GM19035 (cell line): ENCODE measurements at regions not wholly inside any gene's neighbourhood (a gene's known extent, or its start where the extent isn't known, plus 50 kb on each side); places are given as distances from the start of the nearest gene placed in this dataset.

ENCODE experiments used
- ATAC-seq: cut with Tn5 transposase; IDR thresholded peaks from one replicate; pipeline ENCODE4 v1.9.1; 2021; ENCODE audit not compliant: unreplicated experiment

GRCh38 chr4:1543561-1543960, 137.3 kb upstream of the NKX1-1 start:
- ATAC-seq = no peak

- no peak for ATAC-seq
Measured at GRCh38 chr4:1542516-1543320, 136.5 kb upstream of the NKX1-1 start.

GRCh38 chr4:1542226-1542490, 135.9 kb upstream of the NKX1-1 start:
- no peak for ATAC-seq

GRCh38 chr4:1541449-1542225, 135.4 kb upstream of the NKX1-1 start:
- ATAC-seq = no peak

GRCh38 chr4:1540601-1541375, 134.5 kb upstream of the NKX1-1 start:
- ATAC-seq = no peak

GRCh38 chr4:1539859-1540600, 133.8 kb upstream of the NKX1-1 start:
- ATAC-seq = no peak

- no peak for ATAC-seq
Measured at GRCh38 chr4:1538941-1539772, 132.9 kb upstream of the NKX1-1 start.

- no peak for ATAC-seq
Measured at GRCh38 chr4:1538096-1538410, 131.8 kb upstream of the NKX1-1 start.

GRCh38 chr4:1537410-1538095, 131.3 kb upstream of the NKX1-1 start:
- no peak for ATAC-seq

GRCh38 chr4:1536579-1537409, 130.6 kb upstream of the NKX1-1 start:
- no peak for ATAC-seq

- ATAC-seq = no peak
Measured at GRCh38 chr4:1535926-1536578, 129.8 kb upstream of the NKX1-1 start.

- no peak for ATAC-seq
Measured at GRCh38 chr4:1534876-1535526, 128.8 kb upstream of the NKX1-1 start.

- ATAC-seq = no peak
Measured at GRCh38 chr4:1534095-1534872, 128.0 kb upstream of the NKX1-1 start.

GRCh38 chr4:1533501-1534064, 127.3 kb upstream of the NKX1-1 start:
- no peak for ATAC-seq

GRCh38 chr4:1532549-1533395, 126.5 kb upstream of the NKX1-1 start:
- no peak for ATAC-seq
